HepG2 (cell line): ENCODE measurements at regions not wholly inside any gene's neighbourhood (a gene's known extent, or its start where the extent isn't known, plus 50 kb on each side); places are given as distances from the start of the nearest gene placed in this dataset.

Source experiments
- ATAC-seq: fragments of 200-7000 bp; cut with Tn5 transposase; 3 replicates; pipeline ENCODE4 v1.9.1; 2020; ENCODE audit warnings: mild to moderate bottlenecking, moderate library complexity
- BruUV-seq: library from RNA; stranded (reverse); fragments of 400-500 nt; replicated peaks from 2 replicates; lab custom pipeline; 2021; lab: Mats Ljungman, UMichigan
- CTCF ChIA-PET: fragments of 300-600 bp; formaldehyde crosslinking; extraction: SDS; loops from one replicate; lab custom pipeline; 2021; ENCODE audit warnings: low total read pairs, inconsistent platforms, low intra/inter-chr PET ratio; lab: Yijun Ruan, JAX
- POLR2A ChIA-PET: fragments of 350-600 bp; sonication (Branson Sonifier 250); formaldehyde crosslinking; loops from one replicate; lab custom pipeline; 2020; ENCODE audit warnings: antibody characterized with exemption, inconsistent platforms; lab: Yijun Ruan, JAX
- DNase-seq: peaks from one replicate; pipeline ENCODE4 v3.0.0-alpha.2; 2015; ENCODE audit warnings: low spot score
- FAIRE-seq: peaks from 3 replicates; lab custom pipeline; 2011; peaks lifted over from hg19 to GRCh38; lab: Jason Lieb, UNC
- H2AFZ ChIP-seq: one replicate; pipeline ENCODE4 v1.6.1; 2011; ENCODE audit warnings: low read length, inconsistent platforms
- H3K27ac ChIP-seq: fragments of 300-600 bp; 3 replicates; pipeline ENCODE4 v1.8.0; 2011; ENCODE audit warnings: mixed run types, mild to moderate bottlenecking, mixed read lengths, low read length, inconsistent platforms; ENCODE audit not compliant: insufficient read depth; ENCODE audit errors: extremely low read length
- H3K27me3 ChIP-seq, 2 experiments: fragments of 200-600 bp in 1 of 2; 2 replicates in 1 of 2; 3 replicates in 1 of 2; pipeline versions ENCODE4 v1.6.0 to v1.8.0; 2011; ENCODE audit warnings: low read length in 2 of 2, mild to moderate bottlenecking in 2 of 2, moderate library complexity in 2 of 2, inconsistent platforms in 1 of 2; ENCODE audit not compliant: insufficient read depth in 2 of 2, control insufficient read depth in 1 of 2
- H3K36me3 ChIP-seq, 2 experiments: fragments of 200-600 bp in 1 of 2; replicated peaks in 1 of 2; 2 replicates in 1 of 2; 3 replicates in 1 of 2; pipeline versions ENCODE4 v1.5.1 to v1.8.0; 2011; ENCODE audit warnings: low read length in 2 of 2, inconsistent platforms in 1 of 2; ENCODE audit not compliant: insufficient read depth in 2 of 2, control insufficient read depth in 1 of 2
- H3K4me1 ChIP-seq: 2 replicates; pipeline ENCODE4 v1.5.1; 2012; ENCODE audit warnings: low read length, inconsistent platforms; ENCODE audit not compliant: insufficient read depth
- H3K4me2 ChIP-seq: 2 replicates; pipeline ENCODE4 v1.6.0; 2011; ENCODE audit warnings: low read depth, low read length, inconsistent platforms
- H3K4me3 ChIP-seq, 3 experiments: fragments of 200-600 bp in 1 of 3; sonication (generic), shearing (Covaris generic) in 1 of 3; replicated peaks in 1 of 3; 2 replicates each; pipeline ENCODE4 v1.5.1; 2011 to 2016; ENCODE audit warnings: low read length in 3 of 3, inconsistent platforms in 2 of 3, low read depth in 2 of 3, mild to moderate bottlenecking in 2 of 3, control low read depth in 1 of 3, mixed read lengths in 1 of 3; ENCODE audit not compliant: insufficient read depth in 1 of 3
- H3K79me2 ChIP-seq: one replicate; pipeline ENCODE4 v1.6.1; 2011; ENCODE audit warnings: low read length, inconsistent platforms; ENCODE audit not compliant: insufficient read depth
- H3K9ac ChIP-seq: 2 replicates; pipeline ENCODE4 v1.6.0; 2011; ENCODE audit warnings: mild to moderate bottlenecking, low read depth, low read length, inconsistent platforms; ENCODE audit not compliant: insufficient read depth
- H3K9me3 ChIP-seq: 2 replicates; pipeline ENCODE4 v1.5.1; 2012; ENCODE audit warnings: mild to moderate bottlenecking, low read length
- H4K20me1 ChIP-seq: 2 replicates; pipeline ENCODE4 v1.6.0; 2011; ENCODE audit warnings: inconsistent platforms, mild to moderate bottlenecking, low read length, moderate library complexity; ENCODE audit not compliant: insufficient read depth
- MXI1 ChIP-seq: IDR thresholded peaks from 3 replicates; pipeline ENCODE4 v1.6.1; 2012; ENCODE audit warnings: low read depth, low read length, inconsistent platforms, borderline replicate concordance
- NFAT5 ChIP-seq: sonication (generic); formaldehyde crosslinking; IDR thresholded peaks from 2 replicates; pipeline ENCODE4 v1.4.0; 2020; ENCODE audit warnings: missing genetic modification reagents
- RARG ChIP-seq: sonication (generic); formaldehyde crosslinking; IDR thresholded peaks from 2 replicates; pipeline ENCODE4 v1.4.0; 2020; ENCODE audit warnings: low read depth, mild to moderate bottlenecking, missing genetic modification reagents
- SYNCRIP ChIP-seq: fragments of 200-400 bp; formaldehyde crosslinking; IDR thresholded peaks from 2 replicates; pipeline ENCODE4 v1.6.1; 2018; ENCODE audit warnings: mild to moderate bottlenecking, low read depth, low read length; ENCODE audit not compliant: insufficient read depth
- ZBTB37 ChIP-seq: sonication (generic); formaldehyde crosslinking; IDR thresholded peaks from 2 replicates; pipeline ENCODE4 v1.4.0; 2020; ENCODE audit warnings: mild to moderate bottlenecking, missing genetic modification reagents
- ZNF318 ChIP-seq: sonication (generic); formaldehyde crosslinking; IDR thresholded peaks from 2 replicates; pipeline ENCODE4 v1.4.0; 2020; ENCODE audit warnings: mild to moderate bottlenecking, missing genetic modification reagents
- ZNF704 ChIP-seq: sonication (generic); formaldehyde crosslinking; IDR thresholded peaks from 2 replicates; pipeline ENCODE4 v1.8.1; 2023; ENCODE audit warnings: mild to moderate bottlenecking, inconsistent platforms, moderate library complexity, missing genetic modification reagents, borderline replicate concordance
- WGBS: methylation state at CpG from one replicate; pipeline ENCODE4 v1.1.6; 2017; ENCODE audit warnings: low lambda C conversion rate; 5-methylcytosine and 5-hydroxymethylcytosine counted together
- in situ Hi-C: cut with HindIII; loops from 2 replicates; pipeline ENCODE4 v1.10.0; 2017; ENCODE audit warnings: low pct_unique_long_range_greater_than_20kb; ENCODE audit not compliant: extremely low pct_ligation_motif_present
- intact Hi-C: fragments of 100-400 bp; cut with micrococcal nuclease; formaldehyde crosslinking; loops from one replicate; pipeline ENCODE4 v1.10.0; 2022; ENCODE audit not compliant: unreplicated experiment

- H3K4me3 ChIP-seq = no peak overlapping the region
- no peaks in the 10 kb centered on the region for H3K27me3 ChIP-seq
- no TSS peak for BruUV-seq
- intact Hi-C loops (no loop called here), in situ Hi-C loops (no loop called here)
- H4K20me1 ChIP-seq = no peaks in the 10 kb centered on the region
- FAIRE-seq (no peak), ATAC-seq (no peak), DNase-seq (no peak)
- no peak overlapping the region for H3K9ac ChIP-seq
- H3K36me3 ChIP-seq = no peaks in the 10 kb centered on the region
- H3K27ac ChIP-seq = no peak overlapping the region
- CTCF ChIA-PET = no interaction called here
- POLR2A ChIA-PET = no interaction called here
- H3K4me1 ChIP-seq = no peaks in the 10 kb centered on the region
- H3K9me3 ChIP-seq = no peaks in the 10 kb centered on the region; the same call in 1 of the 2 replicates
- no peaks in the 10 kb centered on the region for H3K79me2 ChIP-seq
- no peak overlapping the region for H2AFZ ChIP-seq
- WGBS = 0% methylated on average over 2 of the region's 2 CpGs
- H3K4me2 ChIP-seq = no peak overlapping the region
- TF ChIP-seq ZNF318 (CRISPR knock-in tag) (no peak), SYNCRIP (no peak), ZNF704 (CRISPR knock-in tag) (no peak), NFAT5 (no peak), RARG (CRISPR knock-in tag) (no peak), ZBTB37 (CRISPR knock-in tag) (no peak), MXI1 (no peak)
Observed at GRCh38 chr12:38484821-38485449, 168.4 kb downstream of the ALG10B start.
